Frontal cortex (tissue), 3 donors: ENCODE measurements at regions not wholly inside any gene's neighbourhood (a gene's known extent, or its start where the extent isn't known, plus 50 kb on each side); places are given as distances from the start of the nearest gene placed in this dataset.

Source experiments
- DNase-seq, 2 donors: peaks; one replicate each; pipeline ENCODE4 v3.0.0; 2012; ENCODE audit warnings: low spot score in 2 of 2
- FAIRE-seq: peaks from 2 replicates; lab custom pipeline; 2012; peaks lifted over from hg19 to GRCh38; lab: Jason Lieb, UNC
- donor health status: control.
- donor health status: control.
- donor health status: control.

GRCh38 chr9:129341987-129342348, 163.9 kb upstream of the IER5L start:
- FAIRE-seq (no peak), DNase-seq (no peak)

- no peak for FAIRE-seq
Observed at GRCh38 chr9:129341171-129341986, 163.3 kb upstream of the IER5L start.

GRCh38 chr9:129340427-129341170, 162.5 kb upstream of the IER5L start:
- FAIRE-seq = no peak

More at GRCh38 chr9:129341171-129341986, 163.3 kb upstream of the IER5L start:
- no peak for DNase-seq

GRCh38 chr9:129339539-129340157, 161.6 kb upstream of the IER5L start:
- FAIRE-seq (no peak), DNase-seq (no peak)

More at GRCh38 chr9:129340427-129341170, 162.5 kb upstream of the IER5L start:
- no peak for DNase-seq

- FAIRE-seq = no peak
- DNase-seq = no peak
Observed at GRCh38 chr9:129338724-129339430, 160.8 kb upstream of the IER5L start.

GRCh38 chr9:129337336-129338140, 159.5 kb upstream of the IER5L start:
- DNase-seq (no peak), FAIRE-seq (no peak)

GRCh38 chr9:129336601-129337331, 158.7 kb upstream of the IER5L start:
- no peak for DNase-seq

GRCh38 chr9:129336130-129336528, 158.1 kb upstream of the IER5L start:
- FAIRE-seq = no peak
- DNase-seq = no peak

More at GRCh38 chr9:129336601-129337331, 158.7 kb upstream of the IER5L start:
- no peak for FAIRE-seq

GRCh38 chr9:129335464-129336129, 157.5 kb upstream of the IER5L start:
- DNase-seq (no peak), FAIRE-seq (no peak)

GRCh38 chr9:129334105-129334935, 156.3 kb upstream of the IER5L start:
- FAIRE-seq (no peak), DNase-seq (peak; percentile 54 to 62)

GRCh38 chr9:129333617-129334104, 155.6 kb upstream of the IER5L start:
- FAIRE-seq = no peak

GRCh38 chr9:129332581-129332980, 154.5 kb upstream of the IER5L start:
- no peak for FAIRE-seq

More at GRCh38 chr9:129333617-129334104, 155.6 kb upstream of the IER5L start:
- no peak for DNase-seq

GRCh38 chr9:129331772-129332500, 153.9 kb upstream of the IER5L start:
- no peak for FAIRE-seq
- no peak for DNase-seq

More at GRCh38 chr9:129332581-129332980, 154.5 kb upstream of the IER5L start:
- DNase-seq = no peak

- DNase-seq (no peak), FAIRE-seq (no peak)
Observed at GRCh38 chr9:129331493-129331765, 153.4 kb upstream of the IER5L start.

GRCh38 chr9:129330711-129331492, 152.8 kb upstream of the IER5L start:
- FAIRE-seq (no peak), DNase-seq (no peak)
